Liver (tissue), 3 donors: ENCODE measurements at regions not wholly inside any gene's neighbourhood (a gene's known extent, or its start where the extent isn't known, plus 50 kb on each side); places are given as distances from the start of the nearest gene placed in this dataset.

Experiments
- ATF3 ChIP-seq: IDR thresholded peaks from 2 replicates; pipeline ENCODE4 v1.6.1; 2016; ENCODE audit warnings: antibody characterized with exemption
- CTCF ChIP-seq: fragments of 150-350 bp; IDR thresholded peaks from 2 replicates; pipeline ENCODE4 v1.5.1; 2017; ENCODE audit warnings: improper control_type of control experiment, low read depth, low read length; ENCODE audit not compliant: missing input control
- FOXA1 ChIP-seq: IDR thresholded peaks from 2 replicates; pipeline ENCODE4 v1.6.1; 2016; ENCODE audit warnings: antibody characterized with exemption
- GABPA ChIP-seq, 2 donors: IDR thresholded peaks in 1 of 2; conservative IDR thresholded peaks in 1 of 2; 2 replicates each; pipeline ENCODE4 v1.6.1; 2016; ENCODE audit warnings: antibody characterized with exemption in 2 of 2, mild to moderate bottlenecking in 1 of 2, moderate library complexity in 1 of 2
- MAX ChIP-seq: IDR thresholded peaks from 2 replicates; pipeline ENCODE4 v1.6.1; 2016; ENCODE audit warnings: antibody characterized with exemption
- RAD21 ChIP-seq, 2 donors: IDR thresholded peaks; 2 replicates each; pipeline ENCODE4 v1.6.1; 2016; ENCODE audit warnings: antibody characterized with exemption in 2 of 2, mild to moderate bottlenecking in 2 of 2
- REST ChIP-seq: IDR thresholded peaks from 2 replicates; pipeline ENCODE4 v1.6.1; 2016; ENCODE audit warnings: antibody characterized with exemption, mild to moderate bottlenecking
- SP1 ChIP-seq: IDR thresholded peaks from 2 replicates; pipeline ENCODE4 v1.6.1; 2018; ENCODE audit warnings: antibody characterized with exemption, mild to moderate bottlenecking
- TAF1 ChIP-seq: conservative IDR thresholded peaks from 2 replicates; pipeline ENCODE4 v1.6.1; 2016; ENCODE audit warnings: antibody characterized with exemption, mild to moderate bottlenecking
- YY1 ChIP-seq: IDR thresholded peaks from 2 replicates; pipeline ENCODE4 v1.6.1; 2016; ENCODE audit warnings: antibody characterized with exemption, mild to moderate bottlenecking
- ZBTB33 ChIP-seq: IDR thresholded peaks from 2 replicates; pipeline ENCODE4 v1.6.1; 2016; ENCODE audit warnings: antibody characterized with exemption
- donor health status: healthy.
- donor health status: healthy.

- TF ChIP-seq CTCF (no peak), ATF3 (no peak), RAD21 (IDR thresholded peaks at IDR 0.05) (no peak), GABPA (IDR thresholded peaks at IDR 0.05 in 1 of 2, conservative IDR thresholded peaks at IDR 0.05 in 1 of 2) (no peak), ZBTB33 (no peak), MAX (no peak), SP1 (no peak), YY1 (no peak), TAF1 (no peak), REST (no peak), FOXA1 (no peak)
Measured at GRCh38 chr12:76242813-76243550, 105.2 kb downstream of the BBS10 start.
